NT2/D1 (cell line): ENCODE measurements at regions not wholly inside any gene's neighbourhood (a gene's known extent, or its start where the extent isn't known, plus 50 kb on each side); places are given as distances from the start of the nearest gene placed in this dataset.

ENCODE experiments used
- SUZ12 ChIP-seq: IDR thresholded peaks from 2 replicates; pipeline ENCODE4 v1.6.1; 2011; ENCODE audit not compliant: insufficient read length, insufficient read depth; ENCODE audit errors: extremely low read depth
- ZNF274 ChIP-seq: IDR thresholded peaks from 2 replicates; pipeline ENCODE4 v1.6.1; 2011; ENCODE audit warnings: mild to moderate bottlenecking, low read depth, low read length

DNA sequence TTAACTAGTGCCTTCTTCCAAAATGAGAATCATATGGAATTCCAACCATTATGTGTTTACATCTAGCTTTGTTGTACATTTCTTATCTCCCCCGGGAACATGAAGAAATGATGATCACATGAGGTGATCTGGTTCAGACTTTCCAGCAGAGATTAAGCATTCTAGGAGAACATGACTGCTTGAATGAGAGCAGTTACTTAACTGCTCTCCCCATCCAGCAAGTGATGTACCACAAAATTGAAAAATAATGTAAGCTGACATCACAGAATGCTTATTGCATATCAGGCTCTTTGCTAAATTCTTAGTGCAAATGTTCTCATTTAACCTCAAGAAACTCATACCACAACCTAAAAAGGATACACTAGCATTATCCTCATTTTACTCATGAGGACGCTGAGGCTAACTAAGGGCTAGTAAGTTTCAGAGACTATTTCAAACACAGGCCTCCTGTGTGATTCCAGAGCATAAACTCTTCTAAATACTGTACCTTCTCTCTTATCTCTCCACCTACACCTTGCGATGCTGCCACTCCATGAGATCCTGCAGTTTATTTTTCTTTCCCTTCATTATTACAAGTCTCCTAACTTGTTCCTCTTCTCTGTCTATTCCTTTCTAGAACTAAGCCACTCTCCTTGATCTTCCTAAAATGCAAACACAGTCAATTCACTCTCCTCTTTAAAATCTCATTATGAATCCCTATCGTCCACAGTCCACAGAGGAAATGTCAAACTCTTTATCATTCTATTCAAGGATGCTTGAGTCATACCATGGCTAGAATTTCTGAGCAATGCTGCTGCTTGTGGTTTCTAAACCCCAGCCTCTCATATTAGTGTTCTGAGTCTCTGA lies 1224.8 kb upstream of the ZEB2 start:
- TF ChIP-seq SUZ12 (no peak), ZNF274 (no peak)
